ENCODE measurements at regions not wholly inside any gene's neighbourhood (a gene's known extent, or its start where the extent isn't known, plus 50 kb on each side); places are given as distances from the start of the nearest gene placed in this dataset.
"Not testable (repeated sequence)": the region's sequence is repeated elsewhere in the genome, so short reads cannot be mapped to it uniquely, and the experiment has no call there.

GRCh38 chr12:89824822-89825221 is 116.2 kb upstream of the ATP2B1 start:
- peaks cover 0 to 15% (median 0%) of the 10 kb centered on the region in 10 experiments; a peak in 2 of 20 replicates for H3K4me1 ChIP-seq
- H3K9me3 ChIP-seq (replicated peaks in 1 of 11) = peaks cover 0 to 5% (median 0%) of the 10 kb centered on the region in 11 experiments; a peak in 1 of 22 replicates
- no peak overlapping the region for H3K4me2 ChIP-seq
- H3K4me3 ChIP-seq = no peak overlapping the region
- no peaks in the 10 kb centered on the region for H3K36me3 ChIP-seq
- TF ChIP-seq Cebpa-rat (IDR thresholded peaks at IDR 0.05) = no peak
- no peak overlapping the region for H3K27ac ChIP-seq
- H3K9ac ChIP-seq = no peak overlapping the region
- no peaks in the 10 kb centered on the region for H3K27me3 ChIP-seq
- H4K20me1 ChIP-seq = no peaks in the 10 kb centered on the region

DNA sequence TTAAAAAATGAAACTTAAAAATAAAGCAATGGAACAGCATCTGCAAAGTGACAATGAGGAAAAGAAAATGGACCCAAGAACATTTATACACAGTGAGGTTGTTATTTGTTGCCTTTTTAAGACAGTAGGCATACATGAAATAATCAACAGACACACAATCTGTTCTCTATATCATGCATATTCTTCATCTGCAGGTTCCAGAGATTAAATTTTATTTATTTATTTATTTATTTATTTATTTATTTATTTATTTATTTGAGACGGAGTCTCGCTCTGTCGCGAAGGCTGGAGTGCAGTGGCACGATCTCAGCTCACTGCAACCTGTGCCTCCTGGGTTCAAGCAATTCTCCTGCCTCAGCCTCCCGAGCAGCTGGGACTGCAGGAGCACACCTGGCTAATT is 114.4 kb upstream of the ATP2B1 start:
- H3K4me1 ChIP-seq = peaks cover 0 to 15% (median 0%) of the 10 kb centered on the region in 10 experiments; a peak in 2 of 20 replicates
- H3K4me3 ChIP-seq; H3K27ac ChIP-seq; H4K20me1 ChIP-seq; H3K36me3 ChIP-seq; H3K9me3 ChIP-seq (replicated peaks in 1 of 11); H3K4me2 ChIP-seq; H3K27me3 ChIP-seq; H3K9ac ChIP-seq: not testable (repeated sequence)

DNA sequence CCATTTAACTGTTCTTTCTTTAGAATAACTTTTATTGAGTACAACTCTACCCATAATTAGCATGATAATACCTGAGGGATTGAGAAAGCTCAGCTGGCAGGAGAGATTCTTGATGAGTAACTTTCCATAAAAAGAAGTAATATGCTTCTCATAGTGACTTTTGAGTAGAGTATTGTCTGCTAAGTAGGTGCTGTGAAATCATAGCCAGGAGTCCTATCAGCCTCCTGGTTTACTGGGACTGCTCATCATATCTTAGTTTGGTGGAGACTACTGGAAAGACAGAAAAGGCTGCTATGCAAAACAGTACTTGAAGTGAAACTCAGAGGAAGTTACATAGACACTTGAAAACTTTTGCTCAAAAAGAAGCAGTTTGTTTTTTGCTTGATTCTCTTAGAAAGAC is 113.3 kb upstream of the ATP2B1 start:
- H3K9me3 ChIP-seq (replicated peaks in 1 of 11) = peaks cover 0 to 5% (median 0%) of the 10 kb centered on the region in 11 experiments; a peak in 1 of 22 replicates
- H4K20me1 ChIP-seq = no peaks in the 10 kb centered on the region
- peaks cover 0 to 15% (median 0%) of the 10 kb centered on the region in 10 experiments; a peak in 2 of 20 replicates for H3K4me1 ChIP-seq
- peak overlapping the region in 2 of 11 experiments; percentile 3 to 17; a peak in 2 of 22 replicates for H3K27ac ChIP-seq
- TF ChIP-seq Cebpa-rat (IDR thresholded peaks at IDR 0.05) = no peak
- H3K36me3 ChIP-seq = no peaks in the 10 kb centered on the region
- peak overlapping the region in 2 of 11 experiments; percentile 33 to 45; a peak in 1 of 22 replicates for H3K4me2 ChIP-seq
- H3K27me3 ChIP-seq = no peaks in the 10 kb centered on the region
- no peak overlapping the region for H3K4me3 ChIP-seq
- no peak overlapping the region for H3K9ac ChIP-seq

- Histone ChIP-seq H3K4me1 (peaks cover 0 to 11% (median 0%) of the 10 kb centered on the region in 10 experiments; a peak in 2 of 20 replicates), H4K20me1 (no peaks in the 10 kb centered on the region), H3K9ac (no peak overlapping the region), H3K4me2 (no peak overlapping the region), H3K4me3 (no peak overlapping the region), H3K27me3 (no peaks in the 10 kb centered on the region), H3K36me3 (no peaks in the 10 kb centered on the region), H3K9me3 (replicated peaks in 1 of 11) (peaks cover 0 to 3% (median 0%) of the 10 kb centered on the region in 11 experiments; a peak in 1 of 22 replicates), H3K27ac (no peak overlapping the region)
- TF ChIP-seq Cebpa-rat (IDR thresholded peaks at IDR 0.05) = no peak
Measured at GRCh38 chr12:89817501-89818226, 109.0 kb upstream of the ATP2B1 start.

DNA sequence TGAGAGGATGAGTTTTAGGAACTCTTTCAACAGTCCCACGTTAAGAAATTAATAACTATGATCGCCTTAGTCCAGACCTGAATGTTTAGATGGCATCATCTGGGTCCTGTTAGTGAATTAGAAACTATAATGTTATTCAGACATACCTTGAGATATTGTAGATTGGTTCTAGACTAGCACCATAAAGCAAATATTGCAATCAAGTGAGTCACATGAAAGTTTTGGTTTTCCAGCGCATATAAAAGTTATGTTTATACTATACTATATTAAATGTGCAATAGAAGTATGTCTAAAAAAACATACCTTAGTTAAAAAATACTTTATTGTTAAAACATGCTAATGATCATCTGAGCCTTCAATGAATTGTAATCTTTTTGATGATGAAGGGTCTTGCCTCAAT is 106.6 kb upstream of the ATP2B1 start:
- H4K20me1 ChIP-seq = no peaks in the 10 kb centered on the region
- no peak for TF ChIP-seq Cebpa-rat (IDR thresholded peaks at IDR 0.05)
- H3K9ac ChIP-seq = no peak overlapping the region
- peaks cover 0 to 4% (median 0%) of the 10 kb centered on the region in 10 experiments; a peak in 1 of 20 replicates for H3K4me1 ChIP-seq
- H3K4me3 ChIP-seq = no peak overlapping the region
- no peaks in the 10 kb centered on the region for H3K27me3 ChIP-seq
- no peak overlapping the region for H3K4me2 ChIP-seq
- H3K9me3 ChIP-seq (replicated peaks in 1 of 11) = no peaks in the 10 kb centered on the region
- H3K27ac ChIP-seq = no peak overlapping the region
- no peaks in the 10 kb centered on the region for H3K36me3 ChIP-seq

DNA sequence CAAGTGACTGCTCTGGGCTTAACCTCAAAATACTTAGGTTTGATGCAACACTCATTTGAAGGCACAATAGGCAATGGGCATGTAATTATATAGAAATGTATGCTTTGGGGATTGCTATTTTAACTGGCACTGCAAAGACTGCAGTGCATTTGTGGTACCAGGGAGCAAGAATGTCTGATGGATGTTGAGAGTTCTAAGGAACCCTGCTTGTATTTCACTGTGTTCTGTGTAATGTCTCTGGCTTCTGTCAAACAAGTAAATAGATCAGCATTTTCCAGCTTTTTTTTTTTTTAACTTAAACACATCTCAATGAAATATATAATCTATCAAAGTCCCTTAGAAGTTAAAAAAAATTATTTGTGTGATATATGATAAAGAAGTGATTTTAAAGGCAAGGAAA is 94.8 kb upstream of the ATP2B1 start:
- H3K36me3 ChIP-seq = no peaks in the 10 kb centered on the region
- no peaks in the 10 kb centered on the region for H3K9me3 ChIP-seq (replicated peaks in 1 of 11)
- no peak for TF ChIP-seq Cebpa-rat (IDR thresholded peaks at IDR 0.05)
- H3K4me3 ChIP-seq = no peak overlapping the region
- peaks cover 0 to 11% (median 0%) of the 10 kb centered on the region in 10 experiments; a peak in 3 of 20 replicates for H3K4me1 ChIP-seq
- no peak overlapping the region for H3K27ac ChIP-seq
- H3K9ac ChIP-seq = no peak overlapping the region
- H3K4me2 ChIP-seq = no peak overlapping the region
- no peaks in the 10 kb centered on the region for H3K27me3 ChIP-seq
- no peaks in the 10 kb centered on the region for H4K20me1 ChIP-seq

GRCh38 chr12:89801284-89801683 is 92.6 kb upstream of the ATP2B1 start:
- TF ChIP-seq Cebpa-rat (IDR thresholded peaks at IDR 0.05) = no peak
- H3K4me1 ChIP-seq = peaks cover 0 to 11% (median 0%) of the 10 kb centered on the region in 10 experiments; a peak in 3 of 20 replicates
- no peaks in the 10 kb centered on the region for H3K27me3 ChIP-seq
- 0 out of 22 replicates have a peak, but pooled peaks cover 0 to 4% (median 0%) of the 10 kb centered on the region in 11 experiments for H3K9me3 ChIP-seq (replicated peaks in 1 of 11)
- H3K9ac ChIP-seq = no peak overlapping the region
- H3K4me3 ChIP-seq = no peak overlapping the region
- H4K20me1 ChIP-seq = no peaks in the 10 kb centered on the region
- no peaks in the 10 kb centered on the region for H3K36me3 ChIP-seq
- peak overlapping the region in 1 of 11 experiments; percentile 35; a peak in 1 of 22 replicates for H3K4me2 ChIP-seq
- H3K27ac ChIP-seq = no peak overlapping the region

DNA sequence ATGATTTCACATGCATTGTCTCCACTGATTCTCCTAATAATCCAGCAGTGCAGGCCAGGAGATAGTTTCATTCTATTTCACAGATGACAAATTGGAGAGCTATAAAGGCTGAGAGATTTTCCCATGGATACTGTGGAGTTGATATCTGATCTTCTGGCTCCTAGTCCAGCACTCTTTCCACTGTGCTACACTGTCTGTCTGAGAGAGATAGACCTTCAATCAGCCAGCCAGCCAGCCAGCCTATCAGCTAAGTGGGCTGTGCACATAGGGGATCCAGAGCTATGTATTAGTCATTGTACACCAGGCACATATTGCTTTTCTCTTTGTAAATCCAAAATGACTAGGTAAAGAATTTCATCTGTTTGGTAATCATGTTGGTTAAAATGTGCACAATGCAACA is 91.8 kb upstream of the ATP2B1 start:
- Histone ChIP-seq H3K4me3 (no peak overlapping the region), H3K4me1 (peaks cover 0 to 11% (median 0%) of the 10 kb centered on the region in 10 experiments; a peak in 3 of 20 replicates), H4K20me1 (no peaks in the 10 kb centered on the region), H3K36me3 (no peaks in the 10 kb centered on the region), H3K4me2 (no peak overlapping the region), H3K27me3 (no peaks in the 10 kb centered on the region), H3K9ac (no peak overlapping the region), H3K9me3 (replicated peaks in 1 of 11) (0 out of 22 replicates have a peak, but pooled peaks cover 0 to 4% (median 0%) of the 10 kb centered on the region in 11 experiments), H3K27ac (no peak overlapping the region)
- TF ChIP-seq Cebpa-rat (IDR thresholded peaks at IDR 0.05) = no peak

GRCh38 chr12:89799316-89799715 is 90.7 kb upstream of the ATP2B1 start:
- H3K4me1 ChIP-seq = peaks cover 0 to 11% (median 0%) of the 10 kb centered on the region in 10 experiments; a peak in 3 of 20 replicates
- no peak overlapping the region for H3K27ac ChIP-seq
- H3K27me3 ChIP-seq = no peaks in the 10 kb centered on the region
- no peak for TF ChIP-seq Cebpa-rat (IDR thresholded peaks at IDR 0.05)
- H3K9me3 ChIP-seq (replicated peaks in 1 of 11) = 0 out of 22 replicates have a peak, but pooled peaks cover 0 to 4% (median 0%) of the 10 kb centered on the region in 11 experiments
- no peak overlapping the region for H3K9ac ChIP-seq
- H3K4me2 ChIP-seq = no peak overlapping the region
- no peaks in the 10 kb centered on the region for H4K20me1 ChIP-seq
- no peaks in the 10 kb centered on the region for H3K36me3 ChIP-seq
- H3K4me3 ChIP-seq = no peak overlapping the region

All from BLaER1 treated with 17β-estradiol and CSF1 and Interleukin-3, amounts not matched to agents 10 nM and 100 nM (cell line).